ENCODE measurements at regions not wholly inside any gene's neighbourhood (a gene's known extent, or its start where the extent isn't known, plus 50 kb on each side); places are given as distances from the start of the nearest gene placed in this dataset.

DNA sequence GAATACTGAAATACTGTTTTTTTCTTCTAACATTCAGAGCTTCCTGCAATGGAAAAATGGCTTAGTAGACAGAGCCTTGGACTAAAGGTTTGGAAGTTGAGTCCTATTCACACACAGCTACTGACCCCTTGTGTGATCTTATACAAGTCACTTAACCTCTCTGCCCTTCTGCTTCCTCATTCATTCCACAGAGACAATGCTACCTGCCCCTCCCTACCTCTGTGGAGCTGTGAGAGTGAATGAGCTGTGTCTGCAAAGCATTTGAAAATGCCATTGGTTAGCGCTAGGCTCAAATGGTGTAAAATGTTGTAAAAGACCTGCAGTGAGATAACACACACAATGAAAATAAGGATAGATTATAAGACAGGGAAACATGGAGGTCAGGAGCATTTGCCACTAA, 214.4 kb downstream of the BARHL2 start:
- H3K4me3 ChIP-seq, result no peak overlapping the region
- H3K27ac ChIP-seq, result no peak overlapping the region
- no peak for DNase-seq
- TF ChIP-seq, protein P1, sequence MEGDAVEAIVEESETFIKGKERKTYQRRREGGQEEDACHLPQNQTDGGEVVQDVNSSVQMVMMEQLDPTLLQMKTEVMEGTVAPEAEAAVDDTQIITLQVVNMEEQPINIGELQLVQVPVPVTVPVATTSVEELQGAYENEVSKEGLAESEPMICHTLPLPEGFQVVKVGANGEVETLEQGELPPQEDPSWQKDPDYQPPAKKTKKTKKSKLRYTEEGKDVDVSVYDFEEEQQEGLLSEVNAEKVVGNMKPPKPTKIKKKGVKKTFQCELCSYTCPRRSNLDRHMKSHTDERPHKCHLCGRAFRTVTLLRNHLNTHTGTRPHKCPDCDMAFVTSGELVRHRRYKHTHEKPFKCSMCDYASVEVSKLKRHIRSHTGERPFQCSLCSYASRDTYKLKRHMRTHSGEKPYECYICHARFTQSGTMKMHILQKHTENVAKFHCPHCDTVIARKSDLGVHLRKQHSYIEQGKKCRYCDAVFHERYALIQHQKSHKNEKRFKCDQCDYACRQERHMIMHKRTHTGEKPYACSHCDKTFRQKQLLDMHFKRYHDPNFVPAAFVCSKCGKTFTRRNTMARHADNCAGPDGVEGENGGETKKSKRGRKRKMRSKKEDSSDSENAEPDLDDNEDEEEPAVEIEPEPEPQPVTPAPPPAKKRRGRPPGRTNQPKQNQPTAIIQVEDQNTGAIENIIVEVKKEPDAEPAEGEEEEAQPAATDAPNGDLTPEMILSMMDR (IDR thresholded peaks at IDR 0.05), result no peak
- TF ChIP-seq POLR2AphosphoS5 (IDR thresholded peaks at IDR 0.05), result no peak
- TF ChIP-seq POLR2A (IDR thresholded peaks at IDR 0.05), result no peak
- TF ChIP-seq EP300 (IDR thresholded peaks at IDR 0.05), result no peak
- H3K4me1 ChIP-seq, result no peaks in the 10 kb centered on the region
- intact Hi-C loops (cut with DNase I), result no loop called here
- no peaks in the 10 kb centered on the region for H3K27me3 ChIP-seq
- H3K9me3 ChIP-seq, result peaks cover 0 to 2% (median 0%) of the 10 kb centered on the region in 4 donors
- WGBS, 2 donors, result 18 to 49% methylated on average over 1 of the region's 1 CpG
- H3K36me3 ChIP-seq, result no peaks in the 10 kb centered on the region

DNA sequence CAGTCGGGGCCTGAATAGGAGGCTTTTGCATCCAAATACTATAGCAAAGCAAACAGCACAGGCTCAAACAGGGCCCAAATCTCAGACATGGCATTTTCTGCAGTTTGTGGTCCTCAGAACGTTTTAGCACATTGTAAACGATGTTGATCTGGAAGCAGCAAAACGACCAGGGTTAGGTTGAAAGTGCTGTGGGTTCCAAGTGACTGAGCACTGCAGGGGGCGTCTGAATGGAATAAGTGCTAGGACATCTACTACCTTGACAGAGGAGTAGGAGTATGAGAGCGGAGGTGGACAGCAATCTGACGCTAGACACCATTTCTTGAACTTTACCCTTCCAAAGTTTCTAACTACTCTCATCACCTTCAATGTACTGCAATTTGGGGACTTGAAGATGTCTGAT, 214.9 kb downstream of the BARHL2 start:
- DNase-seq, result no peak
- H3K4me1 ChIP-seq, result no peaks in the 10 kb centered on the region
- no peak overlapping the region for H3K27ac ChIP-seq
- WGBS, 2 donors, result 67 to 78% methylated on average over 7 of the region's 7 CpGs
- no peak overlapping the region for H3K4me3 ChIP-seq
- H3K36me3 ChIP-seq, result no peaks in the 10 kb centered on the region
- peaks cover 0 to 2% (median 0%) of the 10 kb centered on the region in 4 donors for H3K9me3 ChIP-seq
- intact Hi-C loops (cut with DNase I), result no loop called here
- no peaks in the 10 kb centered on the region for H3K27me3 ChIP-seq
- TF ChIP-seq, protein P1 (IDR thresholded peaks at IDR 0.05), result no peak
- TF ChIP-seq POLR2A (IDR thresholded peaks at IDR 0.05), result no peak
- TF ChIP-seq EP300 (IDR thresholded peaks at IDR 0.05), result no peak
- no peak for TF ChIP-seq POLR2AphosphoS5 (IDR thresholded peaks at IDR 0.05)

DNA sequence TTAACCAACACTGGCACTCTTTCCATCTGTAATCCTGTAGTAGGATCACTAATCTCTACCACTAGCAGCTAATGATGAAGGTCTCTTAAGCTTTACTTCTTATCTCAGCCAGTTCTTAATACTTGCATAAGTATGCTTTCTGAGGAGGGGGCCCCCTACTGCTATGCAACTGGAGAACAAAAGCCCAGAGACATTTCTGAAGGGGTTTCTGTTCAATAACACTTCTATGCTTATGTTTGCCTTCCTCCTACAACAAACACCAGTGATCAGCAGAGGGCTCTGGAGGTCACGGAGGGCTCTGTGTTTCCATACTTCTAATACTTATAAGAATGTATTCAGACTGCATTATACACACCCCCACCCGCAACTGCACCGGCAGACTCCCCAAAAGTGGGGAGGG, 215.8 kb downstream of the BARHL2 start:
- no peak overlapping the region for H3K27ac ChIP-seq
- H3K9me3 ChIP-seq, result peaks cover 0 to 2% (median 0%) of the 10 kb centered on the region in 4 donors
- no peak for TF ChIP-seq POLR2A (IDR thresholded peaks at IDR 0.05)
- TF ChIP-seq EP300 (IDR thresholded peaks at IDR 0.05), result no peak
- no peak for TF ChIP-seq POLR2AphosphoS5 (IDR thresholded peaks at IDR 0.05)
- TF ChIP-seq, protein P1 (IDR thresholded peaks at IDR 0.05), result no peak
- intact Hi-C loops (cut with DNase I), result no loop called here
- H3K4me1 ChIP-seq, result no peaks in the 10 kb centered on the region
- no peaks in the 10 kb centered on the region for H3K36me3 ChIP-seq
- DNase-seq, result no peak
- no peaks in the 10 kb centered on the region for H3K27me3 ChIP-seq
- no peak overlapping the region for H3K4me3 ChIP-seq
- 72 to 91% methylated on average over 3 of the region's 3 CpGs for WGBS, 2 donors

DNA sequence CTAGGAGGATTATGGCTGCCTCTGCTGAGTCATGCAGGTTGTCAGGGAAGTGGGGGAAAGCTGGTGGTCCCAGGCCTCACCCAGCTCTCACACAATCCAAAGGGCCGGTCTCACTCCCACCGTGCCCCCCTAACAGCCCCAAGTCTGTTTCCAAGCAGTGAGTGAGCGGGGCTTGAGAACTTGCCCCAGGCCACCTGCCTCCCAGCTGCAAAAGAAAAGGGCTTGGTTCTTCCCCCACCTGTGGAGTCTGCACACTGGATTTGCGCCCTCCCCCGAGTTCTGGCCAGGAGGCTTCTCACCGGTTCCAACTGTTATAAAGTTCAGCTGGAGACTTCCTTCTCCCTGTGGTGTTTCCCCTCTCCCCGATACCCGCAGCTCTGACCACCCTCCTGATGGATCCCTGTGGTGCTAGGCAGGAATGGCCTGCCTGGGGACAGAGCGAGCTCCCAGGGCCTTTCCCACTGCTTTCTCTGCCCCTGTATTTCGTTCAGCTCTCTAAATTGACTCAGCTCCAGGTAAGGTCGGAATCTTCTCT, 222.3 kb downstream of the BARHL2 start:
- WGBS, 2 donors, result 81 to 84% methylated on average over 11 of the region's 11 CpGs
- no peaks in the 10 kb centered on the region for H3K36me3 ChIP-seq
- DNase-seq, result no peak
- no peak overlapping the region for H3K4me3 ChIP-seq
- no peaks in the 10 kb centered on the region for H3K27me3 ChIP-seq
- H3K4me1 ChIP-seq, result no peaks in the 10 kb centered on the region
- no peak overlapping the region for H3K27ac ChIP-seq
- TF ChIP-seq POLR2AphosphoS5 (IDR thresholded peaks at IDR 0.05) (no peak), POLR2A (IDR thresholded peaks at IDR 0.05) (no peak), EP300 (IDR thresholded peaks at IDR 0.05) (no peak)
- TF ChIP-seq, protein P1 (IDR thresholded peaks at IDR 0.05), result no peak
- intact Hi-C loops (cut with DNase I), result no loop called here
- peaks cover 0 to 2% (median 0%) of the 10 kb centered on the region in 4 donors for H3K9me3 ChIP-seq

DNA sequence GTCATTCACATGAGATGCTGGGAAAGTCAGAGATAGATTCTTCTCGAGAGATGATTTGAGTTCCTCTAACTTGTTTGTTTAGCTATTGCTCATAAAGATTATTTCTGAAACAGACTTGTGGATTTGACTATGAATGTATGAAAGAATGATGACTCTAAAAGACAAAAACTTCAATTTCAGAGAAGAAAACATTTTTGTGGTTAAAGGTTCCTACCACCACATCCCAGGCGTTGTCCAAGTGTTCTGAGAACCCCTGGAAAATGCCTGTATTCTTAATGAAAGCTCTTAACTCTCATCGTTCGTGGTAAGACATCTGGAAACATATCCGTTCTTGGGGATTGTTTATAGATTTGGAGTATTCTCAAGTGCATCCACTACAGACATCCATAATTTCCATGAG, 228.7 kb downstream of the BARHL2 start:
- Histone ChIP-seq H3K27me3 (no peaks in the 10 kb centered on the region), H3K27ac (no peak overlapping the region), H3K4me1 (no peaks in the 10 kb centered on the region), H3K36me3 (no peaks in the 10 kb centered on the region), H3K4me3 (no peak overlapping the region), H3K9me3 (no peaks in the 10 kb centered on the region)
- DNase-seq, result no peak
- WGBS, 2 donors, result 68 to 70% methylated on average over 5 of the region's 5 CpGs
- intact Hi-C loops (cut with DNase I), result no loop called here
- TF ChIP-seq POLR2AphosphoS5 (IDR thresholded peaks at IDR 0.05) (no peak), POLR2A (IDR thresholded peaks at IDR 0.05) (no peak)
- TF ChIP-seq, protein P1 (IDR thresholded peaks at IDR 0.05), result no peak

Measured in sigmoid colon (tissue), 6 donors.